H1 (cell line): ENCODE measurements at regions not wholly inside any gene's neighbourhood (a gene's known extent, or its start where the extent isn't known, plus 50 kb on each side); places are given as distances from the start of the nearest gene placed in this dataset.

ENCODE experiments used
- CTCF ChIA-PET: fragments of 300-600 bp; sonication (Branson Sonifier 250); formaldehyde crosslinking; loops from one replicate; lab custom pipeline; 2021; ENCODE audit not compliant: partially characterized antibody; lab: Charles Lee
- POLR2A ChIA-PET: fragments of 300-600 bp; sonication (Branson Sonifier 250); formaldehyde crosslinking; loops from one replicate; lab custom pipeline; 2021; ENCODE audit warnings: inconsistent platforms; ENCODE audit not compliant: partially characterized antibody; lab: Charles Lee
- DNase-seq, 2 experiments: peaks; one replicate each; pipeline versions ENCODE4 v3.0.0 to v3.0.0-alpha.2; 2010 to 2022; ENCODE audit warnings: low spot score in 2 of 2, low read depth in 1 of 2, mixed read lengths in 1 of 2
- FAIRE-seq: peaks from 2 replicates; lab custom pipeline; 2011; peaks lifted over from hg19 to GRCh38; lab: Jason Lieb, UNC
- H2AFZ ChIP-seq: 2 replicates; pipeline ENCODE4 v1.8.1; 2012; ENCODE audit warnings: low read length, inconsistent platforms
- H2AK5ac ChIP-seq: 2 replicates; pipeline ENCODE4 v1.6.1; 2013; ENCODE audit warnings: low read depth, low read length
- H2BK120ac ChIP-seq: replicated peaks from 2 replicates; pipeline ENCODE3; 2013; ENCODE audit warnings: low read depth, low read length, inconsistent platforms
- H2BK12ac ChIP-seq: 2 replicates; pipeline ENCODE4 v1.6.1; 2013; ENCODE audit warnings: low read depth, low read length
- H2BK15ac ChIP-seq: 2 replicates; pipeline ENCODE4 v1.6.1; 2013; ENCODE audit warnings: low read length
- H2BK20ac ChIP-seq: 2 replicates; pipeline ENCODE4 v1.6.1; 2013; ENCODE audit warnings: low read length
- H2BK5ac ChIP-seq: 2 replicates; pipeline ENCODE4 v1.6.1; 2013; ENCODE audit warnings: low read depth, low read length
- H3K14ac ChIP-seq: 2 replicates; pipeline ENCODE4 v1.6.1; 2013; ENCODE audit warnings: inconsistent platforms; ENCODE audit not compliant: insufficient read length
- H3K18ac ChIP-seq: 2 replicates; pipeline ENCODE4 v1.6.1; 2013; ENCODE audit warnings: low read length; ENCODE audit errors: extremely low read depth
- H3K23ac ChIP-seq: 2 replicates; pipeline ENCODE4 v1.6.1; 2013; ENCODE audit warnings: inconsistent platforms; ENCODE audit not compliant: insufficient read length
- H3K23me2 ChIP-seq: 2 replicates; pipeline ENCODE4 v1.6.1; 2013; ENCODE audit warnings: low read depth, low read length
- H3K27ac ChIP-seq: 2 replicates; pipeline ENCODE4 v1.6.1; 2011; ENCODE audit warnings: low read depth, low read length, inconsistent platforms
- H3K27me3 ChIP-seq, 4 experiments: replicated peaks in 1 of 4; 1 replicate in 1 of 4; 2 replicates in 3 of 4; pipeline versions ENCODE4 v1.6.1 to v1.8.1; 2011 to 2013; ENCODE audit warnings: low read length in 3 of 4, mild to moderate bottlenecking in 3 of 4, inconsistent platforms in 2 of 4, mixed read lengths in 2 of 4, moderate library complexity in 1 of 4; ENCODE audit not compliant: control insufficient read depth in 3 of 4, insufficient read depth in 3 of 4; ENCODE audit errors: extremely low read depth in 1 of 4
- H3K36me3 ChIP-seq, 4 experiments: 2 replicates each; pipeline versions ENCODE4 v1.6.1 to v1.8.1; 2011 to 2013; ENCODE audit warnings: mild to moderate bottlenecking in 4 of 4, low read length in 3 of 4, moderate library complexity in 2 of 4, control low read depth in 1 of 4, inconsistent platforms in 1 of 4; ENCODE audit not compliant: insufficient read depth in 4 of 4, control insufficient read depth in 2 of 4
- H3K4ac ChIP-seq: replicated peaks from 2 replicates; pipeline ENCODE3; 2013; ENCODE audit warnings: low read length, low read depth, mixed read lengths, inconsistent platforms; ENCODE audit not compliant: insufficient read length
- H3K4me1 ChIP-seq, 4 experiments: replicated peaks in 1 of 4; 1 replicate in 1 of 4; 2 replicates in 3 of 4; pipeline versions ENCODE4 v1.6.1 to v1.8.1; 2011 to 2013; ENCODE audit warnings: low read length in 3 of 4, inconsistent platforms in 2 of 4, mixed read lengths in 1 of 4; ENCODE audit not compliant: insufficient read depth in 4 of 4, control insufficient read depth in 3 of 4
- H3K4me2 ChIP-seq, 2 experiments: 2 replicates each; pipeline versions ENCODE4 v1.6.1 to v1.8.1; 2011 to 2013; ENCODE audit warnings: low read depth in 2 of 2, low read length in 2 of 2, control low read depth in 1 of 2, inconsistent platforms in 1 of 2, mild to moderate bottlenecking in 1 of 2; ENCODE audit not compliant: insufficient read depth in 1 of 2
- H3K4me3 ChIP-seq, 4 experiments: fragments of 200-600, 300-600 bp in 1 of 4; sonication (generic), shearing (Covaris generic), sonication (Bioruptor Twin) in 1 of 4; 2 replicates each; pipeline versions ENCODE4 v1.5.1 to v1.8.1; 2011 to 2016; ENCODE audit warnings: low read length in 4 of 4, low read depth in 3 of 4, control low read depth in 2 of 4, inconsistent platforms in 2 of 4, mild to moderate bottlenecking in 2 of 4, mixed read lengths in 1 of 4, moderate library complexity in 1 of 4; ENCODE audit not compliant: insufficient read depth in 2 of 4; ENCODE audit errors: extremely low read depth in 1 of 4
- H3K56ac ChIP-seq: replicated peaks from 2 replicates; pipeline ENCODE3; 2013; ENCODE audit warnings: low read depth, mild to moderate bottlenecking, mixed read lengths, low read length, inconsistent platforms; ENCODE audit not compliant: insufficient read length
- H3K79me1 ChIP-seq: 2 replicates; pipeline ENCODE4 v1.6.1; 2013; ENCODE audit warnings: low read depth, low read length, control low read depth
- H3K79me2 ChIP-seq, 2 experiments: 2 replicates each; pipeline versions ENCODE4 v1.6.1 to v1.8.1; 2012 to 2013; ENCODE audit warnings: low read length in 2 of 2, mild to moderate bottlenecking in 2 of 2, inconsistent platforms in 1 of 2; ENCODE audit not compliant: insufficient read depth in 2 of 2, control insufficient read depth in 1 of 2
- H3K9ac ChIP-seq, 4 experiments: replicated peaks in 1 of 4; 1 replicate in 1 of 4; 2 replicates in 3 of 4; pipeline versions ENCODE4 v1.6.1 to v1.8.1; 2011 to 2013; ENCODE audit warnings: low read depth in 3 of 4, low read length in 3 of 4, control low read depth in 2 of 4, mild to moderate bottlenecking in 2 of 4, moderate library complexity in 2 of 4, inconsistent platforms in 1 of 4; ENCODE audit errors: extremely low read depth in 1 of 4
- H3K9me3 ChIP-seq, 2 experiments: 2 replicates each; pipeline versions ENCODE4 v1.6.1 to v1.8.1; 2012 to 2013; ENCODE audit warnings: mild to moderate bottlenecking in 2 of 2, moderate library complexity in 2 of 2, control low read depth in 1 of 2, inconsistent platforms in 1 of 2, low read depth in 1 of 2, low read length in 1 of 2, mixed read lengths in 1 of 2; ENCODE audit not compliant: insufficient read depth in 2 of 2
- H4K20me1 ChIP-seq, 2 experiments: replicated peaks in 1 of 2; 2 replicates each; pipeline versions ENCODE3 to v1.8.1; 2011 to 2013; ENCODE audit warnings: inconsistent platforms in 2 of 2, low read length in 2 of 2, mild to moderate bottlenecking in 1 of 2; ENCODE audit not compliant: insufficient read depth in 2 of 2, control insufficient read depth in 1 of 2
- H4K5ac ChIP-seq: 2 replicates; pipeline ENCODE4 v1.6.1; 2013; ENCODE audit warnings: low read length, low read depth, mixed read lengths, inconsistent platforms; ENCODE audit not compliant: insufficient read length
- H4K8ac ChIP-seq: 2 replicates; pipeline ENCODE4 v1.8.0; 2013; ENCODE audit warnings: mild to moderate bottlenecking, moderate library complexity, low read length, inconsistent platforms; ENCODE audit not compliant: insufficient read depth; ENCODE audit errors: extremely low read depth
- H4K91ac ChIP-seq: replicated peaks from 2 replicates; pipeline ENCODE3; 2013; ENCODE audit warnings: low read length, mixed read lengths, inconsistent platforms; ENCODE audit not compliant: insufficient read length
- CHD1 ChIP-seq: IDR thresholded peaks from 2 replicates; pipeline ENCODE4 v1.6.1; 2012; ENCODE audit warnings: low read depth, low read length, improper control_type of control experiment
- EGR1 ChIP-seq: IDR thresholded peaks from 2 replicates; pipeline ENCODE4 v1.6.1; 2011; ENCODE audit warnings: low read depth, low read length, borderline replicate concordance
- JUN ChIP-seq: IDR thresholded peaks from 2 replicates; pipeline ENCODE4 v1.6.1; 2011; ENCODE audit warnings: low read depth, mild to moderate bottlenecking, improper control_type of control experiment, low read length
- KDM5A ChIP-seq: fragments of 200-600 bp; IDR thresholded peaks from 2 replicates; pipeline ENCODE4 v1.7.1; 2012; ENCODE audit warnings: mild to moderate bottlenecking, low read length, inconsistent platforms, mixed read lengths
- PHF8 ChIP-seq: fragments of 200-600 bp; sonication (generic); conservative IDR thresholded peaks from 2 replicates; pipeline ENCODE4 v1.7.1; 2012; ENCODE audit warnings: low read depth, mild to moderate bottlenecking, inconsistent platforms, low read length, moderate library complexity
- POLR2A ChIP-seq, 2 experiments: IDR thresholded peaks; 1 replicate in 1 of 2; 2 replicates in 1 of 2; pipeline ENCODE4 v1.6.1; 2011; ENCODE audit warnings: low read depth in 2 of 2, low read length in 2 of 2, mild to moderate bottlenecking in 2 of 2; ENCODE audit errors: control extremely low read depth in 1 of 2
- SIX5 ChIP-seq: IDR thresholded peaks from 2 replicates; pipeline ENCODE4 v1.6.1; 2011; ENCODE audit warnings: mild to moderate bottlenecking, low read depth, low read length
- SRF ChIP-seq: IDR thresholded peaks from 2 replicates; pipeline ENCODE4 v1.6.1; 2011; ENCODE audit warnings: mild to moderate bottlenecking, low read depth, low read length, moderate library complexity
- ZNF274 ChIP-seq: IDR thresholded peaks from 2 replicates; pipeline ENCODE4 v1.7.0; 2012; ENCODE audit warnings: low read length, borderline replicate concordance; ENCODE audit errors: extremely low read depth
- WGBS, 2 experiments: shearing (Covaris generic) in 1 of 2; methylation state at CpG; one replicate each; pipeline versions ENCODE4 v1.1.6 to v1.1.7; 2013 to 2015; ENCODE audit warnings: low lambda C conversion rate in 2 of 2, mixed read lengths in 2 of 2, inconsistent platforms in 1 of 2, low coverage in 1 of 2, missing lambda C conversion rate in 1 of 2; ENCODE audit not compliant: insufficient replicate concordance in 2 of 2, insufficient coverage in 1 of 2, insufficient read length in 1 of 2; ENCODE audit errors: extremely low coverage in 1 of 2, missing lambda C conversion rate in 1 of 2; 5-methylcytosine and 5-hydroxymethylcytosine counted together
- TF ChIP-seq, protein P1 (sequence below), 3 experiments: IDR thresholded peaks; 1 replicate in 2 of 3; 2 replicates in 1 of 3; pipeline versions ENCODE4 v1.5.1 to v1.6.1; 2011; ENCODE audit warnings: low read length in 3 of 3, mild to moderate bottlenecking in 3 of 3, inconsistent platforms in 2 of 3, low read depth in 1 of 3, moderate library complexity in 1 of 3; ENCODE audit not compliant: insufficient read depth in 1 of 3; ENCODE audit errors: control extremely low read depth in 1 of 3

DNA sequence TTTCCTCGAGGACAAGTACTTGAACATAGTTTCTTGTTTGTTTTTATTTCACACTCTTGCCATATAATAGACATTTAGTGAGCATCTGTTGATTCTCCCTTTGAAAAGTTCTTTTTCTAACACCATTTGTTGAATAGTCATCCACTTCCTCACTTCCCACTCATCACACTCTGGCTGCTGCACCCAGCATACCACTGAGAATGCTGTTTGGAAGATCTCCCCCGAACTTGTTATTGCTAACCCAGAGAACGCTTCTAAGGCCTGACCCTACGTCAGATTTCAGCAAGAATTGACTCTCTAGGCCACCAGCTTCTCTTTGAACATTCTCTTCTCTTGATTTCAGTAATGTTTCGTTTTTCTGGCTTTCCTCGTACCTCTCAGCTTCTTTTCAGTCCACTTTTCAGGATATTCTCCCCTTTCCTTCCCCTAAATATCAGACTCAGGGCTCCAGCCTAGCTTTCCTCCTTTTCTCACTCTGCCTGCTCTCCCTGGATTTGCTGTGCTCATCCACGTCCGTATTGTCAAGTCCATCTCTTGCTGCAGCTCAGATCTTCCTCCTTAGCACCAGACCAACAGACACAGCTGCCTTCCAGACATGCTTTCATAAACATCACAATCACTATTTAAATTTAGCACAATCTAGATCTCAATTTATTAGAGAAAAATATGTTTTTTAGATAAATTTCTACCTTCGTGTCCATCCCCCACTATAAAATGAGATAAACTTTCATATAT, 94.0 kb upstream of the SLC38A4 start:
- Histone ChIP-seq H3K79me2 (no peaks in the 10 kb centered on the region), H3K9ac (no peak overlapping the region), H2AFZ (no peak overlapping the region), H4K91ac (no peak overlapping the region), H2BK20ac (no peak overlapping the region), H3K23ac (no peak overlapping the region), H2AK5ac (no peak overlapping the region), H4K20me1 (no peaks in the 10 kb centered on the region), H3K18ac (no peak overlapping the region), H3K14ac (no peak overlapping the region), H3K4me2 (no peak overlapping the region), H3K4ac (no peak overlapping the region), H3K27ac (no peak overlapping the region), H3K9me3 (no peaks in the 10 kb centered on the region), H3K27me3 (no peaks in the 10 kb centered on the region), H3K56ac (no peak overlapping the region), H2BK15ac (no peak overlapping the region), H2BK12ac (no peak overlapping the region), H3K4me1 (no peaks in the 10 kb centered on the region), H3K4me3 (no peak overlapping the region), H3K36me3 (no peaks in the 10 kb centered on the region), H2BK5ac (no peak overlapping the region), H3K23me2 (no peaks in the 10 kb centered on the region), H4K8ac (no peak overlapping the region), H4K5ac (no peak overlapping the region), H3K79me1 (no peaks in the 10 kb centered on the region), H2BK120ac (no peak overlapping the region)
- ChIA-PET CTCF (interaction anchor here (1.0 kb wide), 1 partner anchor 64 kb away, joined by 3 read pairs; no protein-coding TSS in a partner anchor), POLR2A (no interaction called here)
- DNase-seq (no peak), FAIRE-seq (no peak)
- TF ChIP-seq JUN, result no peak
- no peak for TF ChIP-seq KDM5A
- TF ChIP-seq PHF8, result no peak
- no peak for TF ChIP-seq EGR1
- TF ChIP-seq SRF, result no peak
- TF ChIP-seq SIX5, result no peak
- no peak for TF ChIP-seq CHD1
- no peak for TF ChIP-seq ZNF274
- TF ChIP-seq POLR2A (IDR thresholded peaks at IDR 0.05; ENCODE audit: control extremely low read depth in 1 of 2, low read depth in 2 of 2, low read length in 2 of 2), result no peak
- TF ChIP-seq, protein P1, sequence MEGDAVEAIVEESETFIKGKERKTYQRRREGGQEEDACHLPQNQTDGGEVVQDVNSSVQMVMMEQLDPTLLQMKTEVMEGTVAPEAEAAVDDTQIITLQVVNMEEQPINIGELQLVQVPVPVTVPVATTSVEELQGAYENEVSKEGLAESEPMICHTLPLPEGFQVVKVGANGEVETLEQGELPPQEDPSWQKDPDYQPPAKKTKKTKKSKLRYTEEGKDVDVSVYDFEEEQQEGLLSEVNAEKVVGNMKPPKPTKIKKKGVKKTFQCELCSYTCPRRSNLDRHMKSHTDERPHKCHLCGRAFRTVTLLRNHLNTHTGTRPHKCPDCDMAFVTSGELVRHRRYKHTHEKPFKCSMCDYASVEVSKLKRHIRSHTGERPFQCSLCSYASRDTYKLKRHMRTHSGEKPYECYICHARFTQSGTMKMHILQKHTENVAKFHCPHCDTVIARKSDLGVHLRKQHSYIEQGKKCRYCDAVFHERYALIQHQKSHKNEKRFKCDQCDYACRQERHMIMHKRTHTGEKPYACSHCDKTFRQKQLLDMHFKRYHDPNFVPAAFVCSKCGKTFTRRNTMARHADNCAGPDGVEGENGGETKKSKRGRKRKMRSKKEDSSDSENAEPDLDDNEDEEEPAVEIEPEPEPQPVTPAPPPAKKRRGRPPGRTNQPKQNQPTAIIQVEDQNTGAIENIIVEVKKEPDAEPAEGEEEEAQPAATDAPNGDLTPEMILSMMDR (IDR thresholded peaks at IDR 0.05; ENCODE audit: control extremely low read depth in 1 of 3, insufficient read depth in 1 of 3, low read depth in 1 of 3, low read length in 3 of 3), result no peak
- WGBS, 2 experiments, result 90% methylated on average over 9 of the region's 9 CpGs; no CpG with 5 or more reads in 1 of the 2 experiments
